ENCODE measurements at regions not wholly inside any gene's neighbourhood (a gene's known extent, or its start where the extent isn't known, plus 50 kb on each side); places are given as distances from the start of the nearest gene placed in this dataset.

DNA sequence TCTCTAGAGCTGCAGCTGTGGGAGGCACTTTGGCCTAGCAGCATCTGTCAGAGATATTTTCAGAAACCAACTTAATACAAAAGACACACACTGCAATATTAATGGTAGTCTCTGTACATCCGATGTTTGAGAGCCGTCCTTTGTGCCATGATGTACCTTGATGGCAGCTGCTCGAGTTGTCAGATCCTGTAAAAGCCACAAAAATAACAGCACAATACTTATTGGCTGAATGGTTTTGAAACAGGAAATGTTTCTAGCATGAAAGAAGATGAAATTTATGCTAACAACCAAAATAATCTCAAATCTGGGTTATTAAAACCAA is 445.5 kb upstream of the TBL1XR1 start:
- H3K4me3 ChIP-seq = no peak overlapping the region
- H3K79me2 ChIP-seq (ENCODE audit: low read depth) = no peaks in the 10 kb centered on the region
- H3K9me3 ChIP-seq (ENCODE audit: insufficient read depth, low read depth) = peaks cover 4% of the 10 kb centered on the region; the same call in 1 of the 2 replicates
- POLR2A ChIA-PET (ENCODE audit: unreplicated experiment) = interaction anchor here (0.6 kb wide), 1 partner anchor 147 kb away, joined by 5 read pairs; no protein-coding TSS in a partner anchor
- no peak overlapping the region for H3K4me2 ChIP-seq
- no peak for DNase-seq
- CTCF ChIA-PET = no interaction called here
- no peaks in the 10 kb centered on the region for H4K20me1 ChIP-seq (ENCODE audit: insufficient read depth)
- H3K36me3 ChIP-seq (ENCODE audit: low read depth) = no peaks in the 10 kb centered on the region
- TF ChIP-seq, protein P1, sequence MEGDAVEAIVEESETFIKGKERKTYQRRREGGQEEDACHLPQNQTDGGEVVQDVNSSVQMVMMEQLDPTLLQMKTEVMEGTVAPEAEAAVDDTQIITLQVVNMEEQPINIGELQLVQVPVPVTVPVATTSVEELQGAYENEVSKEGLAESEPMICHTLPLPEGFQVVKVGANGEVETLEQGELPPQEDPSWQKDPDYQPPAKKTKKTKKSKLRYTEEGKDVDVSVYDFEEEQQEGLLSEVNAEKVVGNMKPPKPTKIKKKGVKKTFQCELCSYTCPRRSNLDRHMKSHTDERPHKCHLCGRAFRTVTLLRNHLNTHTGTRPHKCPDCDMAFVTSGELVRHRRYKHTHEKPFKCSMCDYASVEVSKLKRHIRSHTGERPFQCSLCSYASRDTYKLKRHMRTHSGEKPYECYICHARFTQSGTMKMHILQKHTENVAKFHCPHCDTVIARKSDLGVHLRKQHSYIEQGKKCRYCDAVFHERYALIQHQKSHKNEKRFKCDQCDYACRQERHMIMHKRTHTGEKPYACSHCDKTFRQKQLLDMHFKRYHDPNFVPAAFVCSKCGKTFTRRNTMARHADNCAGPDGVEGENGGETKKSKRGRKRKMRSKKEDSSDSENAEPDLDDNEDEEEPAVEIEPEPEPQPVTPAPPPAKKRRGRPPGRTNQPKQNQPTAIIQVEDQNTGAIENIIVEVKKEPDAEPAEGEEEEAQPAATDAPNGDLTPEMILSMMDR (conservative IDR thresholded peaks at IDR 0.05) = no peak
- TF ChIP-seq EZH2 (IDR thresholded peaks at IDR 0.05; ENCODE audit: low read depth) = no peak
- no peaks in the 10 kb centered on the region for H3K27me3 ChIP-seq (ENCODE audit: insufficient read depth, low read depth)
- H3K4me1 ChIP-seq (replicated peaks; ENCODE audit: insufficient read depth) = no peaks in the 10 kb centered on the region
- no peaks in the 10 kb centered on the region for H3K9me2 ChIP-seq (ENCODE audit: insufficient read depth)
- H3F3A ChIP-seq (ENCODE audit: insufficient read depth, low read depth) = no peaks in the 10 kb centered on the region
- intact Hi-C loops (cut with micrococcal nuclease; ENCODE audit: unreplicated experiment) = no loop called here
- no peak overlapping the region for H3K27ac ChIP-seq
- no TSS peak for BruUV-seq (replicated peaks)
- no peak overlapping the region for H2AFZ ChIP-seq

DNA sequence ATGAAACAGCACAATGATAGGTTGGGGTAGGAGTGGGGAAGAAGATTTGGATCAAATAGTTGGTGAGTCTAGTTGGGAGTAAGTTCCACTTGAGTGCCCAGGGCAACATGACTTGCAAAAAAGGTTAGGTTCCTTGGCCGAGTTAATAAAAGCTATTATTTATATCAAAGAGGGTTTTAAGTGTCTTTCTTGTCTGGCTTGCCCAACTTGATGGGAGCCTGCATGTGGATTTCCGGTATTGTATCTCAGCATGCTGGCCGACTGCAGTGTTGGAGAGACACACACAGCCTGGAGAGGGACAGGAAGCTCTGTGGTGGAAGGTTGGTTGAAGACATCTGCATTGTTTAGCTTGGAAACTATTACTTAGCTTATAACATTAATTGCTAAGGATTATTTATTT is 449.5 kb upstream of the TBL1XR1 start:
- H3K27ac ChIP-seq = no peak overlapping the region
- no peak overlapping the region for H3K4me2 ChIP-seq
- ChIA-PET CTCF (no interaction called here), POLR2A (ENCODE audit: unreplicated experiment) (no interaction called here)
- no peaks in the 10 kb centered on the region for H3K4me1 ChIP-seq (replicated peaks; ENCODE audit: insufficient read depth)
- no peak for DNase-seq
- intact Hi-C loops (cut with micrococcal nuclease; ENCODE audit: unreplicated experiment) = no loop called here
- H3K27me3 ChIP-seq (ENCODE audit: insufficient read depth, low read depth) = no peaks in the 10 kb centered on the region
- H3K79me2 ChIP-seq (ENCODE audit: low read depth) = no peaks in the 10 kb centered on the region
- no peaks in the 10 kb centered on the region for H4K20me1 ChIP-seq (ENCODE audit: insufficient read depth)
- no peak overlapping the region for H2AFZ ChIP-seq
- H3K9me3 ChIP-seq (ENCODE audit: insufficient read depth, low read depth) = 0 out of 2 replicates have a peak, but pooled peaks cover under 1% of the 10 kb centered on the region
- H3K36me3 ChIP-seq (ENCODE audit: low read depth) = no peaks in the 10 kb centered on the region
- H3F3A ChIP-seq (ENCODE audit: insufficient read depth, low read depth) = no peaks in the 10 kb centered on the region
- H3K9me2 ChIP-seq (ENCODE audit: insufficient read depth) = no peaks in the 10 kb centered on the region
- BruUV-seq (replicated peaks) = no TSS peak
- no peak overlapping the region for H3K4me3 ChIP-seq
- TF ChIP-seq EZH2 (IDR thresholded peaks at IDR 0.05; ENCODE audit: low read depth) = no peak
- TF ChIP-seq, protein P1 (conservative IDR thresholded peaks at IDR 0.05) = no peak

DNA sequence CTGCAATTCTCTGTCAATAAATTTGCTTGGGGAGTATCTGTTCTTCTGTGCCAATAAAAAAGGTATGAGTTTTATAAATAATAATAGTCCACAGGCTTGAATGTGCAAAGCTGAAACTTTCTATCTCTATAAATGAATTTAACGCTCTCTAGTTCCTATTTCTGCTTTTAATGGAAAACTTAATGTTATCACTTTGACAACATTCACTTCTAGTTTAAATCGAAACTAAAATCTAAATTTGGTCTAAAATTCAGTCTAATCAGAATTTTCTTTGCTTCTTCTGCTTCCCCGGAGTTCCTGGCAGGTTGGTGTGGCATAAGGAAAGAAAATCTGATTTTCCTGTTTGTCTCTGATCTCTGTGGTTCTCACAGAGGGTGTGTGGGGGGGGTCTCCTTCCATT is 450.1 kb upstream of the TBL1XR1 start:
- H3K27ac ChIP-seq = no peak overlapping the region
- ChIA-PET CTCF (no interaction called here), POLR2A (ENCODE audit: unreplicated experiment) (no interaction called here)

More for the DNA sequence above, 450.1 kb upstream of the TBL1XR1 start:
- no peaks in the 10 kb centered on the region for H3K4me1 ChIP-seq (replicated peaks; ENCODE audit: insufficient read depth)
- no TSS peak for BruUV-seq (replicated peaks)
- no peaks in the 10 kb centered on the region for H3K27me3 ChIP-seq (ENCODE audit: insufficient read depth, low read depth)
- TF ChIP-seq EZH2 (IDR thresholded peaks at IDR 0.05; ENCODE audit: low read depth) = no peak
- TF ChIP-seq, protein P1 (conservative IDR thresholded peaks at IDR 0.05) = no peak
- no peak overlapping the region for H2AFZ ChIP-seq
- H3K79me2 ChIP-seq (ENCODE audit: low read depth) = no peaks in the 10 kb centered on the region
- no peaks in the 10 kb centered on the region for H3K36me3 ChIP-seq (ENCODE audit: low read depth)
- no peak overlapping the region for H3K4me3 ChIP-seq
- H3F3A ChIP-seq (ENCODE audit: insufficient read depth, low read depth) = no peaks in the 10 kb centered on the region
- DNase-seq = no peak
- intact Hi-C loops (cut with micrococcal nuclease; ENCODE audit: unreplicated experiment) = no loop called here
- H3K4me2 ChIP-seq = peak overlapping the region; percentile 7; the same call in 1 of the 2 replicates
- H3K9me3 ChIP-seq (ENCODE audit: insufficient read depth, low read depth) = no peaks in the 10 kb centered on the region
- H4K20me1 ChIP-seq (ENCODE audit: insufficient read depth) = no peaks in the 10 kb centered on the region
- no peaks in the 10 kb centered on the region for H3K9me2 ChIP-seq (ENCODE audit: insufficient read depth)

Data from PC-9 (cell line).